GM12878 (cell line): ENCODE measurements at regions not wholly inside any gene's neighbourhood (a gene's known extent, or its start where the extent isn't known, plus 50 kb on each side); places are given as distances from the start of the nearest gene placed in this dataset.

Experiments
- ATAC-seq: fragments of 200-7000 bp; cut with Tn5 transposase; 3 replicates; pipeline ENCODE4 v1.9.1; 2020; ENCODE audit warnings: mild to moderate bottlenecking, moderate library complexity
- BruUV-seq: library from RNA; stranded (reverse); fragments of 400-500 nt; replicated peaks from 2 replicates; lab custom pipeline; 2021; lab: Mats Ljungman, UMichigan
- CTCF ChIA-PET: fragments of 300-600 bp; sonication (Branson Sonifier 250); formaldehyde crosslinking; extraction: SDS; loops from one replicate; lab custom pipeline; 2021; ENCODE audit warnings: inconsistent platforms; lab: Yijun Ruan, JAX
- POLR2A ChIA-PET: fragments of 350-600 bp; formaldehyde crosslinking; extraction: SDS; loops from one replicate; lab custom pipeline; 2021; ENCODE audit warnings: inconsistent platforms; lab: Charles Lee
- RAD21 ChIA-PET: fragments of 300-600 bp; sonication (Branson Sonifier 250); formaldehyde crosslinking; loops from one replicate; lab custom pipeline; 2023; ENCODE audit warnings: antibody characterized with exemption; ENCODE audit not compliant: unreplicated experiment; lab: Charles Lee
- SMC1A ChIA-PET: fragments of 300-600 bp; sonication (Branson Sonifier 250); formaldehyde crosslinking; loops from one replicate; lab custom pipeline; 2023; ENCODE audit not compliant: unreplicated experiment, uncharacterized antibody; lab: Charles Lee
- DNase-seq: peaks from one replicate; pipeline ENCODE4 v3.0.0-alpha.2; 2011; ENCODE audit warnings: low read depth, low spot score
- FAIRE-seq: peaks from 3 replicates; lab custom pipeline; 2011; peaks lifted over from hg19 to GRCh38; lab: Jason Lieb, UNC
- H2AFZ ChIP-seq: 2 replicates; pipeline ENCODE4 v1.6.0; 2011; ENCODE audit warnings: low read depth, low read length, control low read depth; ENCODE audit not compliant: control insufficient read depth
- H3K27ac ChIP-seq: 2 replicates; pipeline ENCODE4 v1.5.1; 2011; ENCODE audit warnings: control low read depth; ENCODE audit not compliant: control insufficient read depth, insufficient read depth
- H3K27me3 ChIP-seq, 2 experiments: replicated peaks in 1 of 2; 2 replicates each; pipeline versions ENCODE4 v1.6.0 to v1.6.1; 2011; ENCODE audit warnings: low read length in 1 of 2; ENCODE audit not compliant: control insufficient read depth in 2 of 2, insufficient read depth in 2 of 2
- H3K36me3 ChIP-seq, 2 experiments: 2 replicates each; pipeline ENCODE4 v1.5.1; 2011; ENCODE audit warnings: low read length in 1 of 2; ENCODE audit not compliant: control insufficient read depth in 2 of 2, insufficient read depth in 2 of 2
- H3K4me1 ChIP-seq: 2 replicates; pipeline ENCODE4 v1.6.1; 2011; ENCODE audit warnings: mild to moderate bottlenecking, low read length, moderate library complexity, mixed read lengths; ENCODE audit not compliant: control insufficient read depth, insufficient read depth
- H3K4me2 ChIP-seq: 2 replicates; pipeline ENCODE4 v1.6.0; 2011; ENCODE audit warnings: control low read depth; ENCODE audit not compliant: control insufficient read depth, insufficient read depth
- H3K4me3 ChIP-seq: fragments of 200-600 bp; sonication (generic); 2 replicates; pipeline ENCODE4 v1.5.1; 2016
- H3K79me2 ChIP-seq: 2 replicates; pipeline ENCODE4 v1.6.0; 2011; ENCODE audit warnings: low read length; ENCODE audit not compliant: control insufficient read depth, insufficient read depth
- H3K9ac ChIP-seq: 2 replicates; pipeline ENCODE4 v1.8.0; 2011; ENCODE audit warnings: low read length, control low read depth, mixed read lengths; ENCODE audit not compliant: control insufficient read depth, insufficient read depth
- H3K9me3 ChIP-seq: replicated peaks from 3 replicates; pipeline ENCODE4 v1.5.1; 2011; ENCODE audit warnings: mild to moderate bottlenecking, low read length; ENCODE audit not compliant: control insufficient read depth, insufficient read depth
- H4K20me1 ChIP-seq: 2 replicates; pipeline ENCODE4 v1.6.0; 2011; ENCODE audit not compliant: control insufficient read depth, insufficient read depth
- ASH2L ChIP-seq: fragments of 300-600, 200-600 bp; sonication (generic); IDR thresholded peaks from 2 replicates; pipeline ENCODE4 v1.6.1; 2017; ENCODE audit warnings: low read depth, mild to moderate bottlenecking, borderline replicate concordance
- EED ChIP-seq: sonication (generic); IDR thresholded peaks from 2 replicates; pipeline ENCODE4 v1.6.1; 2016; ENCODE audit warnings: antibody characterized with exemption, low read depth
- JUND ChIP-seq: IDR thresholded peaks from 2 replicates; pipeline ENCODE4 v1.6.1; 2012; ENCODE audit warnings: low read depth, mild to moderate bottlenecking, low read length, improper control_type of control experiment, moderate library complexity
- KAT2A ChIP-seq: conservative IDR thresholded peaks from 2 replicates; pipeline ENCODE4 v1.6.1; 2011; ENCODE audit warnings: low read depth, low read length; ENCODE audit not compliant: control insufficient read depth
- MTA3 ChIP-seq: IDR thresholded peaks from 2 replicates; pipeline ENCODE4 v1.6.1; 2012; ENCODE audit warnings: low read length, inconsistent platforms, borderline replicate concordance
- MXI1 ChIP-seq: fragments of 150-350 bp; IDR thresholded peaks from 2 replicates; pipeline ENCODE4 v1.6.1; 2011; ENCODE audit warnings: low read depth, mild to moderate bottlenecking, inconsistent platforms, low read length, improper control_type of control experiment
- MYC ChIP-seq: IDR thresholded peaks from 2 replicates; pipeline ENCODE4 v1.6.1; 2011; ENCODE audit warnings: mild to moderate bottlenecking, low read length, moderate library complexity, inconsistent platforms; ENCODE audit not compliant: insufficient read depth, insufficient replicate concordance, insufficient read length, severe bottlenecking
- NFXL1 ChIP-seq: fragments of 450-650 bp; IDR thresholded peaks from 2 replicates; pipeline ENCODE4 v1.6.1; 2017; ENCODE audit warnings: antibody characterized with exemption, mild to moderate bottlenecking, borderline replicate concordance
- YY1 ChIP-seq: IDR thresholded peaks from 2 replicates; pipeline ENCODE4 v1.6.1; 2011; ENCODE audit warnings: low read depth, mild to moderate bottlenecking, low read length
- WGBS: methylation state at CpG from one replicate; pipeline ENCODE4 v1.1.6; 2016; ENCODE audit warnings: low lambda C conversion rate; ENCODE audit not compliant: insufficient replicate concordance, insufficient coverage; ENCODE audit errors: missing lambda C conversion rate; 5-methylcytosine and 5-hydroxymethylcytosine counted together
- in situ Hi-C: fragments of 300-500 bp; cut with MboI; formaldehyde crosslinking; loops from 9 replicates; pipeline ENCODE4 v1.14.3; 2018; ENCODE audit warnings: mixed read lengths
- intact Hi-C: fragments of 100-400 bp; cut with micrococcal nuclease; formaldehyde crosslinking; loops from one replicate; pipeline ENCODE4 v1.14.2; 2022; ENCODE audit not compliant: unreplicated experiment
- TF ChIP-seq, protein P1 (sequence below): fragments of 450-650 bp; IDR thresholded peaks from 2 replicates; pipeline ENCODE4 v1.6.1; 2018; ENCODE audit warnings: borderline replicate concordance, mild to moderate bottlenecking; ENCODE audit not compliant: partially characterized antibody
- TF ChIP-seq, protein P2 (sequence below): IDR thresholded peaks from 2 replicates; pipeline ENCODE4 v1.6.1; 2011; ENCODE audit warnings: mild to moderate bottlenecking, low read depth, low read length, moderate library complexity; ENCODE audit not compliant: insufficient replicate concordance
- TF ChIP-seq, protein P3 (sequence below): IDR thresholded peaks from 2 replicates; pipeline ENCODE4 v1.6.1; 2011; ENCODE audit warnings: borderline replicate concordance, low read depth, mild to moderate bottlenecking, moderate library complexity, mixed read lengths, low read length; ENCODE audit not compliant: insufficient read depth; ENCODE audit errors: extremely low read length
- TF ChIP-seq, protein P4 (sequence below), 3 experiments: IDR thresholded peaks in 2 of 3; conservative IDR thresholded peaks in 1 of 3; 2 replicates each; pipeline ENCODE4 v1.5.1; 2011; ENCODE audit warnings: low read depth in 3 of 3, low read length in 3 of 3, mild to moderate bottlenecking in 3 of 3, control low read depth in 2 of 3, moderate library complexity in 2 of 3, inconsistent platforms in 1 of 3, mixed read lengths in 1 of 3; ENCODE audit not compliant: control insufficient read depth in 2 of 3, insufficient read depth in 1 of 3; ENCODE audit errors: extremely low read depth in 1 of 3

DNA sequence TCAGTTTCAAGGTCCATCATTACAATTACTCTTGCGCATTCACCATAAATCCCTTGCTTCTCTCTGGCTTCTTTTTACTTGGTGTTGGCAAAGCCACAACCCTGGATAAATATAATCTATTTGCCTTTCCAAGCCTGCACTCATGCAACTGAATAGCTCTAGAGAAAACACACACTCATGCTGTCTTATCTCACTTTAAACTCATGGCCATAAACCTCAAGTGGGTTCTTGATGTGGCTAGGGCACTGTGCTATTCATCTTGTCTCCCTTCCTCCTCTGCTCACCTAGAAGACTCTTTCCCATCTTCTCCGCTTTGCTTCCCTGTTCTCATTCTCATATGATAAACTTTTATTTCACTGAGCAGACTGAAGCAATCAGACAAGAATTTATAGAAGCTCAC, 165.4 kb upstream of the MTPN start (continued):
- TF ChIP-seq, protein P1, sequence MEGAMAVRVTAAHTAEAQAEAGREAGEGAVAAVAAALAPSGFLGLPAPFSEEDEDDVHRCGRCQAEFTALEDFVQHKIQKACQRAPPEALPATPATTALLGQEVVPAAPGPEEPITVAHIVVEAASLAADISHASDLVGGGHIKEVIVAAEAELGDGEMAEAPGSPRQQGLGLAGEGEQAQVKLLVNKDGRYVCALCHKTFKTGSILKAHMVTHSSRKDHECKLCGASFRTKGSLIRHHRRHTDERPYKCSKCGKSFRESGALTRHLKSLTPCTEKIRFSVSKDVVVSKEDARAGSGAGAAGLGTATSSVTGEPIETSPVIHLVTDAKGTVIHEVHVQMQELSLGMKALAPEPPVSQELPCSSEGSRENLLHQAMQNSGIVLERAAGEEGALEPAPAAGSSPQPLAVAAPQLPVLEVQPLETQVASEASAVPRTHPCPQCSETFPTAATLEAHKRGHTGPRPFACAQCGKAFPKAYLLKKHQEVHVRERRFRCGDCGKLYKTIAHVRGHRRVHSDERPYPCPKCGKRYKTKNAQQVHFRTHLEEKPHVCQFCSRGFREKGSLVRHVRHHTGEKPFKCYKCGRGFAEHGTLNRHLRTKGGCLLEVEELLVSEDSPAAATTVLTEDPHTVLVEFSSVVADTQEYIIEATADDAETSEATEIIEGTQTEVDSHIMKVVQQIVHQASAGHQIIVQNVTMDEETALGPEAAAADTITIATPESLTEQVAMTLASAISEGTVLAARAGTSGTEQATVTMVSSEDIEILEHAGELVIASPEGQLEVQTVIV: no peak

DNA sequence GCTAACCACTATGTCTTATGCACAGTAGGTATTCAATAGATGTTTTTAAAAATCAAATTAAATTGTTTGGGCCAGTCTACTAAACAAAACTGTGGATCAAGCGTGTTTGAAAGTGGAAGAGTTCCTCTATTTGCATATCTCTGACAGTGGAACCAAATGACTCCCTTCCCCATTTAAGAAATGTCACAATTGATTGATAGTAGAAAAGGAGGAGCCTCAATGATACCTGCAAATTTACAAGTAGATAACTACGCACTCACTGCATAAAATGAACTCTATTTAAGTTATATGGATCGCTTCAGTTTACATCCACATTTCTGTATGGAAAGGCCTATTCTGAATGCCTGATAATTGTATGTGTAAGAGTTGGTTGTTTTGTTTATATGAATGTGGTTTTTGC, 163.3 kb upstream of the MTPN start:
- no peak overlapping the region for H2AFZ ChIP-seq
- ATAC-seq (no peak), DNase-seq (no peak), FAIRE-seq (no peak)
- no peaks in the 10 kb centered on the region for H3K79me2 ChIP-seq
- no peaks in the 10 kb centered on the region for H3K9me3 ChIP-seq
- RAD21 ChIA-PET: no interaction called here
- POLR2A ChIA-PET: no interaction called here
- SMC1A ChIA-PET: no interaction called here
- no peak overlapping the region for H3K4me2 ChIP-seq
- no peak overlapping the region for H3K9ac ChIP-seq
- in situ Hi-C loops (no loop called here), intact Hi-C loops (no loop called here)
- H3K27ac ChIP-seq: no peak overlapping the region
- H3K4me3 ChIP-seq: no peak overlapping the region
- H4K20me1 ChIP-seq: no peaks in the 10 kb centered on the region
- no peaks in the 10 kb centered on the region for H3K4me1 ChIP-seq
- WGBS: 43% methylated on average over 3 of the region's 3 CpGs
- CTCF ChIA-PET: no interaction called here
- no TSS peak for BruUV-seq
- H3K36me3 ChIP-seq: no peaks in the 10 kb centered on the region
- no peaks in the 10 kb centered on the region for H3K27me3 ChIP-seq
- no peak for TF ChIP-seq JUND
- TF ChIP-seq ASH2L: no peak
- TF ChIP-seq, protein P1: no peak
- TF ChIP-seq NFXL1: no peak
- TF ChIP-seq, protein P2, sequence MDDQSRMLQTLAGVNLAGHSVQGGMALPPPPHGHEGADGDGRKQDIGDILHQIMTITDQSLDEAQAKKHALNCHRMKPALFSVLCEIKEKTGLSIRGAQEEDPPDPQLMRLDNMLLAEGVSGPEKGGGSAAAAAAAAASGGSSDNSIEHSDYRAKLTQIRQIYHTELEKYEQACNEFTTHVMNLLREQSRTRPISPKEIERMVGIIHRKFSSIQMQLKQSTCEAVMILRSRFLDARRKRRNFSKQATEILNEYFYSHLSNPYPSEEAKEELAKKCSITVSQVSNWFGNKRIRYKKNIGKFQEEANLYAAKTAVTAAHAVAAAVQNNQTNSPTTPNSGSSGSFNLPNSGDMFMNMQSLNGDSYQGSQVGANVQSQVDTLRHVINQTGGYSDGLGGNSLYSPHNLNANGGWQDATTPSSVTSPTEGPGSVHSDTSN: no peak
- TF ChIP-seq YY1: no peak
- TF ChIP-seq, protein P3, sequence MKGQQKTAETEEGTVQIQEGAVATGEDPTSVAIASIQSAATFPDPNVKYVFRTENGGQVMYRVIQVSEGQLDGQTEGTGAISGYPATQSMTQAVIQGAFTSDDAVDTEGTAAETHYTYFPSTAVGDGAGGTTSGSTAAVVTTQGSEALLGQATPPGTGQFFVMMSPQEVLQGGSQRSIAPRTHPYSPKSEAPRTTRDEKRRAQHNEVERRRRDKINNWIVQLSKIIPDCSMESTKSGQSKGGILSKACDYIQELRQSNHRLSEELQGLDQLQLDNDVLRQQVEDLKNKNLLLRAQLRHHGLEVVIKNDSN: no peak
- TF ChIP-seq, protein P4, sequence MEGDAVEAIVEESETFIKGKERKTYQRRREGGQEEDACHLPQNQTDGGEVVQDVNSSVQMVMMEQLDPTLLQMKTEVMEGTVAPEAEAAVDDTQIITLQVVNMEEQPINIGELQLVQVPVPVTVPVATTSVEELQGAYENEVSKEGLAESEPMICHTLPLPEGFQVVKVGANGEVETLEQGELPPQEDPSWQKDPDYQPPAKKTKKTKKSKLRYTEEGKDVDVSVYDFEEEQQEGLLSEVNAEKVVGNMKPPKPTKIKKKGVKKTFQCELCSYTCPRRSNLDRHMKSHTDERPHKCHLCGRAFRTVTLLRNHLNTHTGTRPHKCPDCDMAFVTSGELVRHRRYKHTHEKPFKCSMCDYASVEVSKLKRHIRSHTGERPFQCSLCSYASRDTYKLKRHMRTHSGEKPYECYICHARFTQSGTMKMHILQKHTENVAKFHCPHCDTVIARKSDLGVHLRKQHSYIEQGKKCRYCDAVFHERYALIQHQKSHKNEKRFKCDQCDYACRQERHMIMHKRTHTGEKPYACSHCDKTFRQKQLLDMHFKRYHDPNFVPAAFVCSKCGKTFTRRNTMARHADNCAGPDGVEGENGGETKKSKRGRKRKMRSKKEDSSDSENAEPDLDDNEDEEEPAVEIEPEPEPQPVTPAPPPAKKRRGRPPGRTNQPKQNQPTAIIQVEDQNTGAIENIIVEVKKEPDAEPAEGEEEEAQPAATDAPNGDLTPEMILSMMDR (IDR thresholded peaks at IDR 0.05 in 2 of 3, conservative IDR thresholded peaks at IDR 0.05 in 1 of 3; ENCODE audit: control insufficient read depth in 2 of 3, extremely low read depth in 1 of 3, insufficient read depth in 1 of 3, low read depth in 3 of 3, low read length in 3 of 3): no peak
- TF ChIP-seq EED: no peak
- no peak for TF ChIP-seq MYC
- no peak for TF ChIP-seq MXI1
- TF ChIP-seq KAT2A: no peak
- no peak for TF ChIP-seq MTA3
